ENCODE measurements at regions not wholly inside any gene's neighbourhood (a gene's known extent, or its start where the extent isn't known, plus 50 kb on each side); places are given as distances from the start of the nearest gene placed in this dataset.

- no peak for TF ChIP-seq CTCF (IDR thresholded peaks at IDR 0.05; ENCODE audit: borderline replicate concordance, extremely low read depth, low read length, poor library complexity, severe bottlenecking)
- TF ChIP-seq EZH2 (IDR thresholded peaks at IDR 0.05; ENCODE audit: borderline replicate concordance, low read depth, low read length, severe bottlenecking), result no peak
Observed at GRCh38 chr5:5710471-5710870, 288.0 kb downstream of the ICE1 start.
